ENCODE measurements at regions not wholly inside any gene's neighbourhood (a gene's known extent, or its start where the extent isn't known, plus 50 kb on each side); places are given as distances from the start of the nearest gene placed in this dataset.

- H3K9ac ChIP-seq (replicated peaks in 1 of 4; ENCODE audit: extremely low read depth in 1 of 4, low read depth in 3 of 4, low read length in 3 of 4): no peak overlapping the region
- no peak overlapping the region for H3K18ac ChIP-seq (ENCODE audit: extremely low read depth, low read length)
- no peak for DNase-seq (ENCODE audit: low read depth in 1 of 2, low spot score in 2 of 2)
- no peak overlapping the region for H3K14ac ChIP-seq (ENCODE audit: insufficient read length)
- H2BK5ac ChIP-seq (ENCODE audit: low read depth, low read length): no peak overlapping the region
- no peak overlapping the region for H2AFZ ChIP-seq (ENCODE audit: low read length)
- TF ChIP-seq CREB1 (IDR thresholded peaks at IDR 0.05): no peak
- no peak for TF ChIP-seq RFX5 (IDR thresholded peaks at IDR 0.05; ENCODE audit: borderline replicate concordance, low read depth, low read length)
- TF ChIP-seq MAX (IDR thresholded peaks at IDR 0.05): no peak
- TF ChIP-seq SIRT6 (IDR thresholded peaks at IDR 0.05; ENCODE audit: low read length): no peak
- no peak for TF ChIP-seq SRF (IDR thresholded peaks at IDR 0.05; ENCODE audit: low read depth, low read length)
- no peak for TF ChIP-seq GTF2F1 (IDR thresholded peaks at IDR 0.05; ENCODE audit: borderline replicate concordance, low read depth, low read length)
- TF ChIP-seq EP300 (IDR thresholded peaks at IDR 0.05; ENCODE audit: borderline replicate concordance in 1 of 2, low read depth in 2 of 2, low read length in 2 of 2): no peak
- TF ChIP-seq SIN3A (conservative IDR thresholded peaks at IDR 0.05 in 1 of 2, IDR thresholded peaks at IDR 0.05 in 1 of 2; ENCODE audit: low read depth in 1 of 2, low read length in 2 of 2): no peak
- no peak for TF ChIP-seq RAD21 (IDR thresholded peaks at IDR 0.05 in 1 of 2, conservative IDR thresholded peaks at IDR 0.05 in 1 of 2; ENCODE audit: low read depth in 2 of 2, low read length in 2 of 2)
- no peaks in the 10 kb centered on the region for H3K23me2 ChIP-seq (ENCODE audit: low read depth, low read length)
- CTCF ChIA-PET (ENCODE audit: partially characterized antibody): no interaction called here
- H3K4ac ChIP-seq (replicated peaks; ENCODE audit: insufficient read length, low read depth, low read length): no peak overlapping the region
- POLR2A ChIA-PET (ENCODE audit: partially characterized antibody): no interaction called here
- WGBS, 2 experiments (ENCODE audit: extremely low coverage in 1 of 2, insufficient coverage in 1 of 2, insufficient read length in 1 of 2, insufficient replicate concordance in 2 of 2, low coverage in 1 of 2, low lambda C conversion rate in 2 of 2, missing lambda C conversion rate in 1 of 2): 91% methylated on average over 3 of the region's 3 CpGs; no CpG with 5 or more reads in 1 of the 2 experiments
- H4K5ac ChIP-seq (ENCODE audit: insufficient read length, low read depth, low read length): no peak overlapping the region
- H3K23ac ChIP-seq (ENCODE audit: insufficient read length): no peak overlapping the region
- H3K79me1 ChIP-seq (ENCODE audit: low read depth, low read length): no peaks in the 10 kb centered on the region
- no peaks in the 10 kb centered on the region for H3K36me3 ChIP-seq (ENCODE audit: control insufficient read depth in 2 of 4, insufficient read depth in 4 of 4, low read length in 3 of 4)
- no peaks in the 10 kb centered on the region for H3K9me3 ChIP-seq (ENCODE audit: insufficient read depth in 2 of 2, low read depth in 1 of 2, low read length in 1 of 2)
- no peak overlapping the region for H2BK20ac ChIP-seq (ENCODE audit: low read length)
- no peaks in the 10 kb centered on the region for H4K20me1 ChIP-seq (replicated peaks in 1 of 2; ENCODE audit: control insufficient read depth in 1 of 2, insufficient read depth in 2 of 2, low read length in 2 of 2)
- no peak overlapping the region for H3K56ac ChIP-seq (replicated peaks; ENCODE audit: insufficient read length, low read depth, low read length)
- H4K8ac ChIP-seq (ENCODE audit: extremely low read depth, insufficient read depth, low read length): no peak overlapping the region
- H3K27me3 ChIP-seq (replicated peaks in 1 of 4; ENCODE audit: control insufficient read depth in 3 of 4, extremely low read depth in 1 of 4, insufficient read depth in 3 of 4, low read length in 3 of 4): no peaks in the 10 kb centered on the region
- H2BK120ac ChIP-seq (replicated peaks; ENCODE audit: low read depth, low read length): no peak overlapping the region
- H3K4me3 ChIP-seq (ENCODE audit: extremely low read depth in 1 of 4, insufficient read depth in 2 of 4, low read depth in 3 of 4, low read length in 4 of 4): no peak overlapping the region
- H3K4me1 ChIP-seq (replicated peaks in 1 of 4; ENCODE audit: control insufficient read depth in 3 of 4, insufficient read depth in 4 of 4, low read length in 3 of 4): no peaks in the 10 kb centered on the region
- no peak overlapping the region for H4K91ac ChIP-seq (replicated peaks; ENCODE audit: insufficient read length, low read length)
- H2AK5ac ChIP-seq (ENCODE audit: low read depth, low read length): no peak overlapping the region
- no peak overlapping the region for H2BK12ac ChIP-seq (ENCODE audit: low read depth, low read length)
- H3K27ac ChIP-seq (ENCODE audit: low read depth, low read length): no peak overlapping the region
- no peak overlapping the region for H3K4me2 ChIP-seq (ENCODE audit: insufficient read depth in 1 of 2, low read depth in 2 of 2, low read length in 2 of 2)
- H3K79me2 ChIP-seq (ENCODE audit: control insufficient read depth in 1 of 2, insufficient read depth in 2 of 2, low read length in 2 of 2): no peaks in the 10 kb centered on the region
- no peak for FAIRE-seq
- H2BK15ac ChIP-seq (ENCODE audit: low read length): no peak overlapping the region
These were observed 1019.4 kb upstream of the CDH2 start for GRCh38 chr18:29196307-29196706.
